ENCODE measurements at regions not wholly inside any gene's neighbourhood (a gene's known extent, or its start where the extent isn't known, plus 50 kb on each side); places are given as distances from the start of the nearest gene placed in this dataset.

- H3K36me3 ChIP-seq (ENCODE audit: control insufficient read depth in 1 of 2, insufficient read depth in 2 of 2, low read length in 2 of 2): no peaks in the 10 kb centered on the region
- H3K4me1 ChIP-seq (ENCODE audit: control insufficient read depth in 1 of 2, insufficient read depth in 2 of 2, low read length in 2 of 2): no peaks in the 10 kb centered on the region
- H3K9me3 ChIP-seq (ENCODE audit: control insufficient read depth in 1 of 2, low read length in 2 of 2): no peaks in the 10 kb centered on the region
- H3K4me3 ChIP-seq (ENCODE audit: low read depth in 1 of 2, low read length in 2 of 2): no peak overlapping the region
- H3K9ac ChIP-seq (ENCODE audit: low read depth in 1 of 2, low read length in 2 of 2): no peak overlapping the region
- no peaks in the 10 kb centered on the region for H3K27me3 ChIP-seq (ENCODE audit: control insufficient read depth in 1 of 2, insufficient read depth in 2 of 2, low read length in 2 of 2)
- no peak overlapping the region for H3K27ac ChIP-seq (ENCODE audit: low read depth, low read length)
These were observed 87.2 kb upstream of the PITX2 start for GRCh38 chr4:110710070-110710469.

- Histone ChIP-seq H3K36me3 (ENCODE audit: control insufficient read depth in 1 of 2, insufficient read depth in 2 of 2, low read length in 2 of 2) (no peaks in the 10 kb centered on the region), H3K4me3 (ENCODE audit: low read depth in 1 of 2, low read length in 2 of 2) (no peak overlapping the region), H3K9ac (ENCODE audit: low read depth in 1 of 2, low read length in 2 of 2) (no peak overlapping the region), H3K4me1 (ENCODE audit: control insufficient read depth in 1 of 2, insufficient read depth in 2 of 2, low read length in 2 of 2) (no peaks in the 10 kb centered on the region), H3K9me3 (ENCODE audit: control insufficient read depth in 1 of 2, low read length in 2 of 2) (no peaks in the 10 kb centered on the region), H3K27me3 (ENCODE audit: control insufficient read depth in 1 of 2, insufficient read depth in 2 of 2, low read length in 2 of 2) (no peaks in the 10 kb centered on the region), H3K27ac (ENCODE audit: low read depth, low read length) (no peak overlapping the region)
These were observed 89.6 kb upstream of the PITX2 start for GRCh38 chr4:110712486-110712885.

- Histone ChIP-seq H3K9me3 (ENCODE audit: control insufficient read depth in 1 of 2, low read length in 2 of 2) (no peaks in the 10 kb centered on the region), H3K9ac (ENCODE audit: low read depth in 1 of 2, low read length in 2 of 2) (no peak overlapping the region)
These were observed 107.4 kb upstream of the PITX2 start for GRCh38 chr4:110730318-110730717.

GRCh38 chr4:110733901-110734300, 111.0 kb upstream of the PITX2 start:
- Histone ChIP-seq H3K9ac (ENCODE audit: low read depth in 1 of 2, low read length in 2 of 2) (no peak overlapping the region), H3K27ac (ENCODE audit: low read depth, low read length) (no peak overlapping the region), H3K27me3 (ENCODE audit: control insufficient read depth in 1 of 2, insufficient read depth in 2 of 2, low read length in 2 of 2) (no peaks in the 10 kb centered on the region), H3K36me3 (ENCODE audit: control insufficient read depth in 1 of 2, insufficient read depth in 2 of 2, low read length in 2 of 2) (no peaks in the 10 kb centered on the region), H3K4me1 (ENCODE audit: control insufficient read depth in 1 of 2, insufficient read depth in 2 of 2, low read length in 2 of 2) (no peaks in the 10 kb centered on the region), H3K4me3 (ENCODE audit: low read depth in 1 of 2, low read length in 2 of 2) (no peak overlapping the region), H3K9me3 (ENCODE audit: control insufficient read depth in 1 of 2, low read length in 2 of 2) (no peaks in the 10 kb centered on the region)

More at GRCh38 chr4:110730318-110730717, 107.4 kb upstream of the PITX2 start:
- Histone ChIP-seq H3K4me1 (ENCODE audit: control insufficient read depth in 1 of 2, insufficient read depth in 2 of 2, low read length in 2 of 2) (no peaks in the 10 kb centered on the region), H3K4me3 (ENCODE audit: low read depth in 1 of 2, low read length in 2 of 2) (no peak overlapping the region), H3K27ac (ENCODE audit: low read depth, low read length) (no peak overlapping the region), H3K27me3 (ENCODE audit: control insufficient read depth in 1 of 2, insufficient read depth in 2 of 2, low read length in 2 of 2) (no peaks in the 10 kb centered on the region), H3K36me3 (ENCODE audit: control insufficient read depth in 1 of 2, insufficient read depth in 2 of 2, low read length in 2 of 2) (no peaks in the 10 kb centered on the region)

- H3K9me3 ChIP-seq (ENCODE audit: control insufficient read depth in 1 of 2, low read length in 2 of 2): no peaks in the 10 kb centered on the region
- no peaks in the 10 kb centered on the region for H3K36me3 ChIP-seq (ENCODE audit: control insufficient read depth in 1 of 2, insufficient read depth in 2 of 2, low read length in 2 of 2)
- no peak overlapping the region for H3K27ac ChIP-seq (ENCODE audit: low read depth, low read length)
- no peak overlapping the region for H3K4me3 ChIP-seq (ENCODE audit: low read depth in 1 of 2, low read length in 2 of 2)
- no peak overlapping the region for H3K9ac ChIP-seq (ENCODE audit: low read depth in 1 of 2, low read length in 2 of 2)
- H3K4me1 ChIP-seq (ENCODE audit: control insufficient read depth in 1 of 2, insufficient read depth in 2 of 2, low read length in 2 of 2): no peaks in the 10 kb centered on the region
- no peaks in the 10 kb centered on the region for H3K27me3 ChIP-seq (ENCODE audit: control insufficient read depth in 1 of 2, insufficient read depth in 2 of 2, low read length in 2 of 2)
These were observed 112.8 kb upstream of the PITX2 start for GRCh38 chr4:110735686-110736085.

- Histone ChIP-seq H3K4me3 (ENCODE audit: low read depth in 1 of 2, low read length in 2 of 2) (no peak overlapping the region), H3K27me3 (ENCODE audit: control insufficient read depth in 1 of 2, insufficient read depth in 2 of 2, low read length in 2 of 2) (no peaks in the 10 kb centered on the region), H3K27ac (ENCODE audit: low read depth, low read length) (no peak overlapping the region), H3K9me3 (ENCODE audit: control insufficient read depth in 1 of 2, low read length in 2 of 2) (no peaks in the 10 kb centered on the region), H3K4me1 (ENCODE audit: control insufficient read depth in 1 of 2, insufficient read depth in 2 of 2, low read length in 2 of 2) (no peaks in the 10 kb centered on the region), H3K36me3 (ENCODE audit: control insufficient read depth in 1 of 2, insufficient read depth in 2 of 2, low read length in 2 of 2) (no peaks in the 10 kb centered on the region), H3K9ac (ENCODE audit: low read depth in 1 of 2, low read length in 2 of 2) (no peak overlapping the region)
These were observed 115.1 kb upstream of the PITX2 start for GRCh38 chr4:110737931-110738330.

GRCh38 chr4:110742143-110742542, 119.3 kb upstream of the PITX2 start:
- H3K4me1 ChIP-seq (ENCODE audit: control insufficient read depth in 1 of 2, insufficient read depth in 2 of 2, low read length in 2 of 2): no peaks in the 10 kb centered on the region
- no peaks in the 10 kb centered on the region for H3K9me3 ChIP-seq (ENCODE audit: control insufficient read depth in 1 of 2, low read length in 2 of 2)
- H3K4me3 ChIP-seq (ENCODE audit: low read depth in 1 of 2, low read length in 2 of 2): no peak overlapping the region

GRCh38 chr4:110748071-110748470, 125.2 kb upstream of the PITX2 start:
- Histone ChIP-seq H3K4me3 (ENCODE audit: low read depth in 1 of 2, low read length in 2 of 2) (no peak overlapping the region), H3K9me3 (ENCODE audit: control insufficient read depth in 1 of 2, low read length in 2 of 2) (no peaks in the 10 kb centered on the region), H3K9ac (ENCODE audit: low read depth in 1 of 2, low read length in 2 of 2) (no peak overlapping the region), H3K27me3 (ENCODE audit: control insufficient read depth in 1 of 2, insufficient read depth in 2 of 2, low read length in 2 of 2) (no peaks in the 10 kb centered on the region), H3K36me3 (ENCODE audit: control insufficient read depth in 1 of 2, insufficient read depth in 2 of 2, low read length in 2 of 2) (no peaks in the 10 kb centered on the region), H3K27ac (ENCODE audit: low read depth, low read length) (no peak overlapping the region), H3K4me1 (ENCODE audit: control insufficient read depth in 1 of 2, insufficient read depth in 2 of 2, low read length in 2 of 2) (no peaks in the 10 kb centered on the region)

More at GRCh38 chr4:110742143-110742542, 119.3 kb upstream of the PITX2 start:
- no peaks in the 10 kb centered on the region for H3K36me3 ChIP-seq (ENCODE audit: control insufficient read depth in 1 of 2, insufficient read depth in 2 of 2, low read length in 2 of 2)
- no peaks in the 10 kb centered on the region for H3K27me3 ChIP-seq (ENCODE audit: control insufficient read depth in 1 of 2, insufficient read depth in 2 of 2, low read length in 2 of 2)
- H3K9ac ChIP-seq (ENCODE audit: low read depth in 1 of 2, low read length in 2 of 2): no peak overlapping the region
- no peak overlapping the region for H3K27ac ChIP-seq (ENCODE audit: low read depth, low read length)

GRCh38 chr4:110751183-110751582, 128.3 kb upstream of the PITX2 start:
- Histone ChIP-seq H3K9ac (ENCODE audit: low read depth in 1 of 2, low read length in 2 of 2) (no peak overlapping the region), H3K4me1 (ENCODE audit: control insufficient read depth in 1 of 2, insufficient read depth in 2 of 2, low read length in 2 of 2) (no peaks in the 10 kb centered on the region), H3K27me3 (ENCODE audit: control insufficient read depth in 1 of 2, insufficient read depth in 2 of 2, low read length in 2 of 2) (no peaks in the 10 kb centered on the region), H3K36me3 (ENCODE audit: control insufficient read depth in 1 of 2, insufficient read depth in 2 of 2, low read length in 2 of 2) (no peaks in the 10 kb centered on the region), H3K4me3 (ENCODE audit: low read depth in 1 of 2, low read length in 2 of 2) (no peak overlapping the region), H3K27ac (ENCODE audit: low read depth, low read length) (no peak overlapping the region), H3K9me3 (ENCODE audit: control insufficient read depth in 1 of 2, low read length in 2 of 2) (no peaks in the 10 kb centered on the region)

GRCh38 chr4:110751986-110752385, 129.1 kb upstream of the PITX2 start:
- H3K9ac ChIP-seq (ENCODE audit: low read depth in 1 of 2, low read length in 2 of 2): no peak overlapping the region
- no peaks in the 10 kb centered on the region for H3K27me3 ChIP-seq (ENCODE audit: control insufficient read depth in 1 of 2, insufficient read depth in 2 of 2, low read length in 2 of 2)
- no peaks in the 10 kb centered on the region for H3K36me3 ChIP-seq (ENCODE audit: control insufficient read depth in 1 of 2, insufficient read depth in 2 of 2, low read length in 2 of 2)
- no peak overlapping the region for H3K4me3 ChIP-seq (ENCODE audit: low read depth in 1 of 2, low read length in 2 of 2)
- no peaks in the 10 kb centered on the region for H3K9me3 ChIP-seq (ENCODE audit: control insufficient read depth in 1 of 2, low read length in 2 of 2)
- no peak overlapping the region for H3K27ac ChIP-seq (ENCODE audit: low read depth, low read length)
- H3K4me1 ChIP-seq (ENCODE audit: control insufficient read depth in 1 of 2, insufficient read depth in 2 of 2, low read length in 2 of 2): no peaks in the 10 kb centered on the region

GRCh38 chr4:110753466-110753865, 130.6 kb upstream of the PITX2 start:
- Histone ChIP-seq H3K27ac (ENCODE audit: low read depth, low read length) (no peak overlapping the region), H3K4me3 (ENCODE audit: low read depth in 1 of 2, low read length in 2 of 2) (no peak overlapping the region), H3K36me3 (ENCODE audit: control insufficient read depth in 1 of 2, insufficient read depth in 2 of 2, low read length in 2 of 2) (no peaks in the 10 kb centered on the region), H3K4me1 (ENCODE audit: control insufficient read depth in 1 of 2, insufficient read depth in 2 of 2, low read length in 2 of 2) (no peaks in the 10 kb centered on the region), H3K9ac (ENCODE audit: low read depth in 1 of 2, low read length in 2 of 2) (no peak overlapping the region), H3K9me3 (ENCODE audit: control insufficient read depth in 1 of 2, low read length in 2 of 2) (no peaks in the 10 kb centered on the region), H3K27me3 (ENCODE audit: control insufficient read depth in 1 of 2, insufficient read depth in 2 of 2, low read length in 2 of 2) (no peaks in the 10 kb centered on the region)

Data from duodenal mucosa (tissue), 2 donors.